ENCODE measurements at regions not wholly inside any gene's neighbourhood (a gene's known extent, or its start where the extent isn't known, plus 50 kb on each side); places are given as distances from the start of the nearest gene placed in this dataset.

DNA sequence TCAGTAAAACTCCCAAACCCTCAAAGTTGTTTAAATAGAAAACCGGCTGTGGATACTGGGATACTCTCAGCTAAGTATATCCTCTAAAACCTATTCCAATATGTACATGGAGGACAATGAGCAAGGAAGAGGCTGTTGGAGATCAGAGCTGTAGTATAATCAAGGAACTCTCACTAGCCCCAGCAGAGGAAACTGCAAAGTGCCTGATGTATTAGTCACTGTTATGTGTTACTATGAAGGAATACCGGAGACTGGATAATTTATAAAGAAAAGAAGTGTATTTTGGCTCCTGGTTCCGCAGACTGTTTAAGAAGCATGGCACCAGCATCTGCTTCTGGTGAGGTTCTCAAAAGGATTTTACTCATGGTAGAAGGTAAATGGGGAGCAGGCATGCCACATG is 65.6 kb upstream of the RPL10L start:
- TF ChIP-seq, protein P1, sequence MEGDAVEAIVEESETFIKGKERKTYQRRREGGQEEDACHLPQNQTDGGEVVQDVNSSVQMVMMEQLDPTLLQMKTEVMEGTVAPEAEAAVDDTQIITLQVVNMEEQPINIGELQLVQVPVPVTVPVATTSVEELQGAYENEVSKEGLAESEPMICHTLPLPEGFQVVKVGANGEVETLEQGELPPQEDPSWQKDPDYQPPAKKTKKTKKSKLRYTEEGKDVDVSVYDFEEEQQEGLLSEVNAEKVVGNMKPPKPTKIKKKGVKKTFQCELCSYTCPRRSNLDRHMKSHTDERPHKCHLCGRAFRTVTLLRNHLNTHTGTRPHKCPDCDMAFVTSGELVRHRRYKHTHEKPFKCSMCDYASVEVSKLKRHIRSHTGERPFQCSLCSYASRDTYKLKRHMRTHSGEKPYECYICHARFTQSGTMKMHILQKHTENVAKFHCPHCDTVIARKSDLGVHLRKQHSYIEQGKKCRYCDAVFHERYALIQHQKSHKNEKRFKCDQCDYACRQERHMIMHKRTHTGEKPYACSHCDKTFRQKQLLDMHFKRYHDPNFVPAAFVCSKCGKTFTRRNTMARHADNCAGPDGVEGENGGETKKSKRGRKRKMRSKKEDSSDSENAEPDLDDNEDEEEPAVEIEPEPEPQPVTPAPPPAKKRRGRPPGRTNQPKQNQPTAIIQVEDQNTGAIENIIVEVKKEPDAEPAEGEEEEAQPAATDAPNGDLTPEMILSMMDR (IDR thresholded peaks at IDR 0.05; ENCODE audit: borderline replicate concordance) = no peak
- Histone ChIP-seq H3K27me3 (ENCODE audit: low read depth) (no peaks in the 10 kb centered on the region), H3K9me3 (replicated peaks) (peaks cover 7% of the 10 kb centered on the region), H3K4me1 (no peaks in the 10 kb centered on the region), H3K27ac (replicated peaks) (no peak overlapping the region), H3K4me3 (no peak overlapping the region), H3K36me3 (no peaks in the 10 kb centered on the region)
- intact Hi-C loops (cut with micrococcal nuclease) = no loop called here
- DNase-seq = no peak
